ENCODE measurements at regions not wholly inside any gene's neighbourhood (a gene's known extent, or its start where the extent isn't known, plus 50 kb on each side); places are given as distances from the start of the nearest gene placed in this dataset.

GRCh38 chr10:118449521-118449920 is 107.4 kb upstream of the FAM204A start:
- TF ChIP-seq REST (IDR thresholded peaks at IDR 0.05; ENCODE audit: low read depth) (no peak), RAD21 (IDR thresholded peaks at IDR 0.05; ENCODE audit: low read depth) (no peak), YY1 (IDR thresholded peaks at IDR 0.05; ENCODE audit: low read depth) (no peak), ZBTB7A (IDR thresholded peaks at IDR 0.05; ENCODE audit: low read depth) (no peak), TAF1 (IDR thresholded peaks at IDR 0.05; ENCODE audit: low read depth) (no peak), USF1 (IDR thresholded peaks at IDR 0.05) (no peak), EGR1 (IDR thresholded peaks at IDR 0.05) (no peak), CREB1 (IDR thresholded peaks at IDR 0.05; ENCODE audit: low read depth) (no peak), CEBPB (IDR thresholded peaks at IDR 0.05) (no peak), TEAD4 (IDR thresholded peaks at IDR 0.05) (no peak), EP300 (IDR thresholded peaks at IDR 0.05; ENCODE audit: borderline replicate concordance) (no peak)

GRCh38 chr10:118448744-118449143 is 106.6 kb upstream of the FAM204A start:
- no peak for TF ChIP-seq TCF12 (IDR thresholded peaks at IDR 0.05; ENCODE audit: low read depth)

- no peak for TF ChIP-seq REST (IDR thresholded peaks at IDR 0.05; ENCODE audit: low read depth)
- no peak for TF ChIP-seq EP300 (IDR thresholded peaks at IDR 0.05; ENCODE audit: borderline replicate concordance)
- TF ChIP-seq TAF1 (IDR thresholded peaks at IDR 0.05; ENCODE audit: low read depth) = no peak
- TF ChIP-seq NFIC (IDR thresholded peaks at IDR 0.05) = no peak
- TF ChIP-seq EGR1 (IDR thresholded peaks at IDR 0.05) = no peak
- TF ChIP-seq TEAD4 (IDR thresholded peaks at IDR 0.05) = no peak
- TF ChIP-seq YY1 (IDR thresholded peaks at IDR 0.05; ENCODE audit: low read depth) = no peak
- TF ChIP-seq USF1 (IDR thresholded peaks at IDR 0.05) = no peak
- TF ChIP-seq RAD21 (IDR thresholded peaks at IDR 0.05; ENCODE audit: low read depth) = no peak
- no peak for TF ChIP-seq FOXM1 (IDR thresholded peaks at IDR 0.05; ENCODE audit: borderline replicate concordance, low read depth)
- TF ChIP-seq TCF12 (IDR thresholded peaks at IDR 0.05; ENCODE audit: low read depth) = no peak
- TF ChIP-seq CREB1 (IDR thresholded peaks at IDR 0.05; ENCODE audit: low read depth) = no peak
- no peak for TF ChIP-seq MAX (IDR thresholded peaks at IDR 0.05)
- no peak for TF ChIP-seq CEBPB (IDR thresholded peaks at IDR 0.05)
- no peak for TF ChIP-seq ZBTB7A (IDR thresholded peaks at IDR 0.05; ENCODE audit: low read depth)
These were observed 105.5 kb upstream of the FAM204A start for GRCh38 chr10:118447478-118448270.

- TF ChIP-seq TEAD4 (IDR thresholded peaks at IDR 0.05) (no peak), USF1 (IDR thresholded peaks at IDR 0.05) (no peak), NFIC (IDR thresholded peaks at IDR 0.05) (no peak), TAF1 (IDR thresholded peaks at IDR 0.05; ENCODE audit: low read depth) (no peak), YY1 (IDR thresholded peaks at IDR 0.05; ENCODE audit: low read depth) (no peak), REST (IDR thresholded peaks at IDR 0.05; ENCODE audit: low read depth) (no peak), ZBTB7A (IDR thresholded peaks at IDR 0.05; ENCODE audit: low read depth) (no peak), CREB1 (IDR thresholded peaks at IDR 0.05; ENCODE audit: low read depth) (no peak), FOXM1 (IDR thresholded peaks at IDR 0.05; ENCODE audit: borderline replicate concordance, low read depth) (no peak), EGR1 (IDR thresholded peaks at IDR 0.05) (no peak), EP300 (IDR thresholded peaks at IDR 0.05; ENCODE audit: borderline replicate concordance) (no peak), MAX (IDR thresholded peaks at IDR 0.05) (no peak), RAD21 (IDR thresholded peaks at IDR 0.05; ENCODE audit: low read depth) (no peak), TCF12 (IDR thresholded peaks at IDR 0.05; ENCODE audit: low read depth) (no peak)
These were observed 103.4 kb upstream of the FAM204A start for GRCh38 chr10:118445535-118445934.
